Gastroesophageal sphincter (tissue), 3 donors: ENCODE measurements at regions not wholly inside any gene's neighbourhood (a gene's known extent, or its start where the extent isn't known, plus 50 kb on each side); places are given as distances from the start of the nearest gene placed in this dataset.

Experiments used
- EP300 ChIP-seq: sonication (generic); formaldehyde crosslinking; IDR thresholded peaks from one replicate; pipeline ENCODE4 v1.6.1; 2017; ENCODE audit warnings: antibody characterized with exemption, mild to moderate bottlenecking
- POLR2A ChIP-seq, 2 donors: fragments of 450-650 bp; IDR thresholded peaks; one replicate each; pipeline ENCODE4 v1.6.1; 2017; ENCODE audit warnings: antibody characterized with exemption in 2 of 2, mild to moderate bottlenecking in 2 of 2, moderate library complexity in 1 of 2
- POLR2AphosphoS5 ChIP-seq: sonication (generic); formaldehyde crosslinking; IDR thresholded peaks from one replicate; pipeline ENCODE4 v1.6.1; 2017; ENCODE audit warnings: antibody characterized with exemption
- TF ChIP-seq, protein P1 (sequence below), 4 experiments: fragments of 200-600 bp in 2 of 4; fragments of 450-650 bp in 2 of 4; sonication (generic) in 1 of 4; IDR thresholded peaks; one replicate each; pipeline ENCODE4 v1.5.1; 2017 to 2019; ENCODE audit warnings: antibody characterized with exemption in 4 of 4, mild to moderate bottlenecking in 2 of 4, moderate library complexity in 2 of 4

DNA sequence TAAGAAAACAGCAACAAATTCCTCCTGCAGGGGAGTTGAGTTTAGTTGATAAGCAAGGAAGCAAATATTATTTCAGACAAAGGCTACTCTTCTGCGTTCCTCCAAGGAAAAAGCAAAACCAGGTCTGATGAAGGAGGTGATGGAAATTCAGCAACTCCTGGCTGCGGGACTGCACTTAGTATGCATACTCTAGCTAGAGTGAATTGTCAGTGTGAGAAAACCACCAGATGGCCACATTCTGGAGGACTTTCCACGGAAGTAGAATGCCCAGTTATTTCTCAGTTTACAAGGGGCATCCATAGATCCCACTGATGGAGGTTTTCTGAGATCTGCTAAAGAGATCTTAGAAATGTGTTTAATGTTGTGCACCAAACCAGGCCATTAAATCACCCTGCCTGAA is 338.6 kb upstream of the PUDP start:
- TF ChIP-seq, protein P1, sequence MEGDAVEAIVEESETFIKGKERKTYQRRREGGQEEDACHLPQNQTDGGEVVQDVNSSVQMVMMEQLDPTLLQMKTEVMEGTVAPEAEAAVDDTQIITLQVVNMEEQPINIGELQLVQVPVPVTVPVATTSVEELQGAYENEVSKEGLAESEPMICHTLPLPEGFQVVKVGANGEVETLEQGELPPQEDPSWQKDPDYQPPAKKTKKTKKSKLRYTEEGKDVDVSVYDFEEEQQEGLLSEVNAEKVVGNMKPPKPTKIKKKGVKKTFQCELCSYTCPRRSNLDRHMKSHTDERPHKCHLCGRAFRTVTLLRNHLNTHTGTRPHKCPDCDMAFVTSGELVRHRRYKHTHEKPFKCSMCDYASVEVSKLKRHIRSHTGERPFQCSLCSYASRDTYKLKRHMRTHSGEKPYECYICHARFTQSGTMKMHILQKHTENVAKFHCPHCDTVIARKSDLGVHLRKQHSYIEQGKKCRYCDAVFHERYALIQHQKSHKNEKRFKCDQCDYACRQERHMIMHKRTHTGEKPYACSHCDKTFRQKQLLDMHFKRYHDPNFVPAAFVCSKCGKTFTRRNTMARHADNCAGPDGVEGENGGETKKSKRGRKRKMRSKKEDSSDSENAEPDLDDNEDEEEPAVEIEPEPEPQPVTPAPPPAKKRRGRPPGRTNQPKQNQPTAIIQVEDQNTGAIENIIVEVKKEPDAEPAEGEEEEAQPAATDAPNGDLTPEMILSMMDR (IDR thresholded peaks at IDR 0.05): no peak
- TF ChIP-seq POLR2A (IDR thresholded peaks at IDR 0.05) (no peak), POLR2AphosphoS5 (no peak), EP300 (no peak)
